ENCODE measurements at regions not wholly inside any gene's neighbourhood (a gene's known extent, or its start where the extent isn't known, plus 50 kb on each side); places are given as distances from the start of the nearest gene placed in this dataset.
A peak's percentile ranks its signal among the peaks of the same experiment; 100 is the strongest.
"Not testable (repeated sequence)": the region's sequence is repeated elsewhere in the genome, so short reads cannot be mapped to it uniquely, and the experiment has no call there.

- H3K36me3 ChIP-seq (ENCODE audit: control insufficient read depth, insufficient read depth, low read length) = no peaks in the 10 kb centered on the region
- H3K27me3 ChIP-seq (ENCODE audit: control insufficient read depth, insufficient read depth, low read length) = no peaks in the 10 kb centered on the region
- no peaks in the 10 kb centered on the region for H3K4me1 ChIP-seq (ENCODE audit: control insufficient read depth, insufficient read depth, low read length)
- H3K4me3 ChIP-seq (ENCODE audit: low read length) = no peak overlapping the region
- WGBS (ENCODE audit: insufficient coverage, low lambda C conversion rate) = no CpG with 5 or more reads among the region's 5 CpGs
- peak overlapping the region; percentile 24 for H3K27ac ChIP-seq (ENCODE audit: low read length)
- no peak for DNase-seq
- H3K9me3 ChIP-seq (ENCODE audit: control insufficient read depth, low read depth, low read length) = peaks cover 6% of the 10 kb centered on the region
Measured at GRCh38 chr4:183374950-183375555, 52.8 kb upstream of the CLDN24 start.

GRCh38 chr4:183376381-183376780, 54.2 kb upstream of the CLDN24 start:
- no peak for DNase-seq
- Histone ChIP-seq H3K4me3 (ENCODE audit: low read length) (no peak overlapping the region), H3K27ac (ENCODE audit: low read length) (no peak overlapping the region), H3K27me3 (ENCODE audit: control insufficient read depth, insufficient read depth, low read length) (no peaks in the 10 kb centered on the region), H3K4me1 (ENCODE audit: control insufficient read depth, insufficient read depth, low read length) (no peaks in the 10 kb centered on the region), H3K9me3 (ENCODE audit: control insufficient read depth, low read depth, low read length) (peaks cover 6% of the 10 kb centered on the region), H3K36me3 (ENCODE audit: control insufficient read depth, insufficient read depth, low read length) (no peaks in the 10 kb centered on the region)
- WGBS (ENCODE audit: insufficient coverage, low lambda C conversion rate) = 54% methylated on average over 3 of the region's 21 CpGs

GRCh38 chr4:183377491-183377890, 55.3 kb upstream of the CLDN24 start:
- Histone ChIP-seq H3K36me3 (ENCODE audit: control insufficient read depth, insufficient read depth, low read length) (no peaks in the 10 kb centered on the region), H3K4me1 (ENCODE audit: control insufficient read depth, insufficient read depth, low read length) (no peaks in the 10 kb centered on the region), H3K9me3 (ENCODE audit: control insufficient read depth, low read depth, low read length) (peaks cover 6% of the 10 kb centered on the region), H3K27me3 (ENCODE audit: control insufficient read depth, insufficient read depth, low read length) (no peaks in the 10 kb centered on the region), H3K4me3 (ENCODE audit: low read length) (no peak overlapping the region), H3K27ac (ENCODE audit: low read length) (no peak overlapping the region)
- WGBS (ENCODE audit: insufficient coverage, low lambda C conversion rate) = no CpG with 5 or more reads among the region's 5 CpGs
- DNase-seq = no peak

GRCh38 chr4:183378347-183378746, 56.1 kb upstream of the CLDN24 start:
- no CpG with 5 or more reads among the region's 7 CpGs for WGBS (ENCODE audit: insufficient coverage, low lambda C conversion rate)

GRCh38 chr4:183380901-183381300, 58.7 kb upstream of the CLDN24 start:
- Histone ChIP-seq H3K27ac (ENCODE audit: low read length) (no peak overlapping the region), H3K27me3 (ENCODE audit: control insufficient read depth, insufficient read depth, low read length) (no peaks in the 10 kb centered on the region), H3K36me3 (ENCODE audit: control insufficient read depth, insufficient read depth, low read length) (no peaks in the 10 kb centered on the region), H3K4me1 (ENCODE audit: control insufficient read depth, insufficient read depth, low read length) (no peaks in the 10 kb centered on the region), H3K9me3 (ENCODE audit: control insufficient read depth, low read depth, low read length) (peaks cover 20% of the 10 kb centered on the region), H3K4me3 (ENCODE audit: low read length) (no peak overlapping the region)
- WGBS (ENCODE audit: insufficient coverage, low lambda C conversion rate) = 100% methylated on average over 1 of the region's 4 CpGs
- no peak for DNase-seq

More at GRCh38 chr4:183378347-183378746, 56.1 kb upstream of the CLDN24 start:
- not testable (repeated sequence) for H3K4me3 ChIP-seq (ENCODE audit: low read length); H3K9me3 ChIP-seq (ENCODE audit: control insufficient read depth, low read depth, low read length); DNase-seq; H3K36me3 ChIP-seq (ENCODE audit: control insufficient read depth, insufficient read depth, low read length); H3K27me3 ChIP-seq (ENCODE audit: control insufficient read depth, insufficient read depth, low read length); H3K27ac ChIP-seq (ENCODE audit: low read length); H3K4me1 ChIP-seq (ENCODE audit: control insufficient read depth, insufficient read depth, low read length)

GRCh38 chr4:183383606-183384005, 60.8 kb upstream of the CDKN2AIP start:
- no CpG with 5 or more reads among the region's 7 CpGs for WGBS (ENCODE audit: insufficient coverage, low lambda C conversion rate)

GRCh38 chr4:183384516-183384915, 59.9 kb upstream of the CDKN2AIP start:
- Histone ChIP-seq H3K4me1 (ENCODE audit: control insufficient read depth, insufficient read depth, low read length) (no peaks in the 10 kb centered on the region), H3K9me3 (ENCODE audit: control insufficient read depth, low read depth, low read length) (peaks cover 14% of the 10 kb centered on the region), H3K4me3 (ENCODE audit: low read length) (no peak overlapping the region), H3K36me3 (ENCODE audit: control insufficient read depth, insufficient read depth, low read length) (no peaks in the 10 kb centered on the region), H3K27me3 (ENCODE audit: control insufficient read depth, insufficient read depth, low read length) (no peaks in the 10 kb centered on the region), H3K27ac (ENCODE audit: low read length) (no peak overlapping the region)
- no peak for DNase-seq
- WGBS (ENCODE audit: insufficient coverage, low lambda C conversion rate) = no CpG with 5 or more reads among the region's 1 CpG

More at GRCh38 chr4:183383606-183384005, 60.8 kb upstream of the CDKN2AIP start:
- DNase-seq = no peak
- no peaks in the 10 kb centered on the region for H3K36me3 ChIP-seq (ENCODE audit: control insufficient read depth, insufficient read depth, low read length)
- no peak overlapping the region for H3K4me3 ChIP-seq (ENCODE audit: low read length)
- no peaks in the 10 kb centered on the region for H3K27me3 ChIP-seq (ENCODE audit: control insufficient read depth, insufficient read depth, low read length)
- no peaks in the 10 kb centered on the region for H3K4me1 ChIP-seq (ENCODE audit: control insufficient read depth, insufficient read depth, low read length)
- H3K9me3 ChIP-seq (ENCODE audit: control insufficient read depth, low read depth, low read length) = peaks cover 17% of the 10 kb centered on the region
- no peak overlapping the region for H3K27ac ChIP-seq (ENCODE audit: low read length)

GRCh38 chr4:183384983-183385382, 59.5 kb upstream of the CDKN2AIP start:
- DNase-seq = no peak
- Histone ChIP-seq H3K36me3 (ENCODE audit: control insufficient read depth, insufficient read depth, low read length) (no peaks in the 10 kb centered on the region), H3K4me3 (ENCODE audit: low read length) (no peak overlapping the region), H3K27me3 (ENCODE audit: control insufficient read depth, insufficient read depth, low read length) (no peaks in the 10 kb centered on the region), H3K4me1 (ENCODE audit: control insufficient read depth, insufficient read depth, low read length) (no peaks in the 10 kb centered on the region), H3K9me3 (ENCODE audit: control insufficient read depth, low read depth, low read length) (peaks cover 14% of the 10 kb centered on the region), H3K27ac (ENCODE audit: low read length) (no peak overlapping the region)
- no CpG with 5 or more reads among the region's 7 CpGs for WGBS (ENCODE audit: insufficient coverage, low lambda C conversion rate)

GRCh38 chr4:183388021-183388420, 56.4 kb upstream of the CDKN2AIP start:
- H3K4me3 ChIP-seq (ENCODE audit: low read length) = no peak overlapping the region
- peaks cover 9% of the 10 kb centered on the region for H3K4me1 ChIP-seq (ENCODE audit: control insufficient read depth, insufficient read depth, low read length)
- WGBS (ENCODE audit: insufficient coverage, low lambda C conversion rate) = no CpG with 5 or more reads among the region's 7 CpGs
- H3K27me3 ChIP-seq (ENCODE audit: control insufficient read depth, insufficient read depth, low read length) = no peaks in the 10 kb centered on the region
- no peak overlapping the region for H3K27ac ChIP-seq (ENCODE audit: low read length)
- H3K9me3 ChIP-seq (ENCODE audit: control insufficient read depth, low read depth, low read length) = peaks cover 14% of the 10 kb centered on the region
- DNase-seq = no peak
- H3K36me3 ChIP-seq (ENCODE audit: control insufficient read depth, insufficient read depth, low read length) = no peaks in the 10 kb centered on the region

GRCh38 chr4:183388777-183389176, 55.7 kb upstream of the CDKN2AIP start:
- no peak overlapping the region for H3K27ac ChIP-seq (ENCODE audit: low read length)
- H3K27me3 ChIP-seq (ENCODE audit: control insufficient read depth, insufficient read depth, low read length) = no peaks in the 10 kb centered on the region
- no peak for DNase-seq
- H3K4me3 ChIP-seq (ENCODE audit: low read length) = no peak overlapping the region
- 100% methylated on average over 1 of the region's 6 CpGs for WGBS (ENCODE audit: insufficient coverage, low lambda C conversion rate)
- H3K9me3 ChIP-seq (ENCODE audit: control insufficient read depth, low read depth, low read length) = peaks cover 8% of the 10 kb centered on the region
- peaks cover 9% of the 10 kb centered on the region for H3K4me1 ChIP-seq (ENCODE audit: control insufficient read depth, insufficient read depth, low read length)
- H3K36me3 ChIP-seq (ENCODE audit: control insufficient read depth, insufficient read depth, low read length) = no peaks in the 10 kb centered on the region

- H3K4me3 ChIP-seq (ENCODE audit: low read length) = no peak overlapping the region
- peaks cover 9% of the 10 kb centered on the region for H3K4me1 ChIP-seq (ENCODE audit: control insufficient read depth, insufficient read depth, low read length)
- H3K9me3 ChIP-seq (ENCODE audit: control insufficient read depth, low read depth, low read length) = no peaks in the 10 kb centered on the region
- H3K27ac ChIP-seq (ENCODE audit: low read length) = no peak overlapping the region
- 67% methylated on average over 1 of the region's 5 CpGs for WGBS (ENCODE audit: insufficient coverage, low lambda C conversion rate)
- H3K36me3 ChIP-seq (ENCODE audit: control insufficient read depth, insufficient read depth, low read length) = no peaks in the 10 kb centered on the region
- no peak for DNase-seq
- no peaks in the 10 kb centered on the region for H3K27me3 ChIP-seq (ENCODE audit: control insufficient read depth, insufficient read depth, low read length)
Measured at GRCh38 chr4:183390374-183390773, 54.1 kb upstream of the CDKN2AIP start.
